Stimulated activated CD4-positive, alpha-beta T cell treated with anti-CD3 and anti-CD28 coated beads, Interleukin-12 subunit alpha, Interleukin-12 subunit beta, amount 100 ng/mL, for 4 hours (primary cell): ENCODE measurements at regions not wholly inside any gene's neighbourhood (a gene's known extent, or its start where the extent isn't known, plus 50 kb on each side); places are given as distances from the start of the nearest gene placed in this dataset.
A peak's percentile ranks its signal among the peaks of the same experiment; 100 is the strongest.

Source experiments
- DNase-seq: peaks from one replicate; pipeline ENCODE4 v3.0.0-alpha.2; 2020

- DNase-seq: no peak
These were observed 835.8 kb upstream of the ALCAM start for GRCh38 chr3:104530934-104531333.

GRCh38 chr3:104536715-104537114 lies 830.0 kb upstream of the ALCAM start:
- no peak for DNase-seq

DNA sequence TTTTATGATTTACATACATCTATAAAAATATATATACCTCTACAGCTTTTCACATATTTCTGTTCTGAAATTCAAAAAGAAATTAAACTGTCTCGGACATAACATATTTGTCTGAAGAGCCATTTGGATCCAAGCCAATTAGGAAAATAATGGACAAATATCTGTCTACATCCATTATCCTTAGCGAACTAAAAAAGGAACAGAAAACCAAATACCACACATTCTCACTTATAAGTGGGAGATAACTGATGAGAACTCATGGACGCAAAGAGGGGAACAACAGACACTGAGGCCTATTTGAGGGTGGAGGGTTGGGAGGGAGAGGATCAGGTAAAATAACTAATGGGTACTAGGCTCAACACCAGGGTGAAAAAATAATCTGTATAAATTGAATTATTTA lies 829.4 kb upstream of the ALCAM start:
- no peak for DNase-seq

GRCh38 chr3:104546301-104546700 lies 820.4 kb upstream of the ALCAM start:
- no peak for DNase-seq

GRCh38 chr3:104547031-104547430 lies 819.7 kb upstream of the ALCAM start:
- no peak for DNase-seq

- DNase-seq: no peak
These were observed 818.3 kb upstream of the ALCAM start for GRCh38 chr3:104548401-104548800.

DNA sequence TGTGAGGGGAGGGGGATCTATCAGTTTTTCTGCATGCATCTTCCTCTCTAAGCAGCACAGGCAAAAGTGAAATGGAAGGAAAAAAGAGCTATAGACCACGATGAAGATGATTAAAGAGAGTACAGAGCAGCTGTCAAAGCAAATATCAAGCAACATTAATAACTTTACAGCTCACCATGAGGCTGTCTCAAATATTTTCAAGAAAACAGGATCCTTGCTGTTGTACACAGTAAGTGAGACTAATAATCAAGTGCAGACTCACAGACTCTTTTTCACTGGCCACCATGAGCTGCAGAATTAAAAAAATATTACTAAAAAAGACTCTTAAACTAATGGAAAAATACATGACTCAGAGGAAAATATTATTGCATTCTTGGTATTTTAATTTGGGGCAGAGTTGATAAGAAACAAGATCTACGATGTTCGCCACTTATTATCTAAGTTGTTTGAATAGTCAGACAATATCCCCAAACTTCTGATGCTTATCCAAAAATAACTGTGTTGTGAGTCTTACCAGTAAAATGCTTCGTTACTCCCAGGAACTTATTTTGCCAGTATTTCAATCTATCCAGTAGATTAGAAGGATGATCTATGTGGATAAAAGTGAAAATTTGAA lies 817.5 kb upstream of the ALCAM start:
- no peak for DNase-seq

DNA sequence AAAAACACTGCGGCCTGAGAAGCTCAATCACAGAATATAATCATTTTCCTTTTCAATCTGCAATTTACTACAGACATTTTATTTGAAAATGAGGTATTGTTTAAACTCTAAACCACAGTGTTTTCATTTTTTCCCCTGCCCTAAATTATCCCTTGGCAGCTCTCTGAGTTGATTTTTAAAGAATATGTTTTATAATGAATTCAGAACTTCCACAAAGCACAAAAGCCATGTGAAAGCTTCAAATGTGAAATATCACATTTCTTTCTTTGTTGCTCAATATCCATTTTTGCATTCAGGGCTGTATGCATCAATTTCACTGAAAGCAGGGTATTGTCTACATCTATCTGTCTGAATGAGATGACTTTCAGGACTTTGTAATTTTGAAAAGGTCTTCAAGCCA lies 813.6 kb upstream of the ALCAM start:
- no peak for DNase-seq

DNA sequence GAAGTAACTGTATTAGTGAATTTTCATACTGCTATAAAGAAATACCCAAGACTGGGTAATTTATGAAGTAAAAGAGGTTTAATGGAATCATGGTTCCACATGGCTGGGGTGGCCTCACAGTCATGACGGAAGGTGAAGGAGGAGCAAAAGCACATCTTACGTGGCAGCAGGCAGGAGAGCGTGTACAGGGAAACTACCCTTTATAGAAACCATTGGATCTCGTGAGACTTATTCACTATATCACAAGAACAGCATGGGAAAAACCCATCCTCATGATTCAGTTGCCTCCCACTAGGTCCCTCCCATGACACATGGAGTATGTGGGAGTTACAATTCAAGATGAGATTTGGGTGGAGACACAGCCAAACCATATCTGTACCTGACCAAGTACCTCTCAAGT lies 812.3 kb upstream of the ALCAM start:
- no peak for DNase-seq

GRCh38 chr3:104555728-104556127 lies 811.0 kb upstream of the ALCAM start:
- DNase-seq: no peak

GRCh38 chr3:104556372-104557078 lies 810.2 kb upstream of the ALCAM start:
- no peak for DNase-seq

DNA sequence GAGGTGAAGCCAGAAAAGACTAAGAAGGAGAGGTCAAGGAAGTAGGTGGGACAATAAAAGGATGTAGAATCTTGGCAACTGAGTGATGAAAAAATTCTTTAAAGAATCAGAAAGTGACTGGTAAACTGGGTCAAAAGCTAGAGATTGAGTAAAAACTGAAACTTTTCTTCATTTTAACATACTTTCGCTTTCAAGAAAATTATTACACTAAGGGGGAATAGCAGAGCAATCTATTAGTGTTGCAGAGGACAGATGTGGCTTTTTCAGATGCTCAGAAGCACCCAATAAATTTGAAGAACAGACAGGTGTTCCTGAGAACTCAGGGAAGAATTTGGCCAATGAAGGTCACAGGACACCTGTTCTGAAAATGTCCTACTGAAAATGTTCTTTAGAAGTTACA lies 805.4 kb upstream of the ALCAM start:
- no peak for DNase-seq

- peak; percentile 51 for DNase-seq
These were observed 802.6 kb upstream of the ALCAM start for GRCh38 chr3:104564045-104564643.

DNA sequence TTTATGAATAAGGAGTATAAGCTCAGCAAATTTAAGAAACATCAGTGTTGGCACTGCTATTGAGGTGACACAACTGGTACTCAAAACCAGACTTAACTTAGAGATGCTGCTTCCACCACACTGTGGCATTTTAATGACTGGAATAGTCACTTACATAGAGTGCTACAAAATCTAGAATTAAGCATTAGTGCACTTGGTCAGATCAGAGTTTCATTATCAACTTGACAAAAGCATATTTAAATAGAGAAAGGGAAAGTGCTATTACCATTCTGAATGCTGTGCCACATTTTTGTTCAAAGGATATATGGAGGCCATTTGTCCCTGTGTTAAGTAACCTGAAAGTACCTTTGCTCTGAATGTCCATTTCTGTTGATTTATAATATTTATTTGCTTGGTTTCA lies 800.7 kb upstream of the ALCAM start:
- DNase-seq: no peak

DNA sequence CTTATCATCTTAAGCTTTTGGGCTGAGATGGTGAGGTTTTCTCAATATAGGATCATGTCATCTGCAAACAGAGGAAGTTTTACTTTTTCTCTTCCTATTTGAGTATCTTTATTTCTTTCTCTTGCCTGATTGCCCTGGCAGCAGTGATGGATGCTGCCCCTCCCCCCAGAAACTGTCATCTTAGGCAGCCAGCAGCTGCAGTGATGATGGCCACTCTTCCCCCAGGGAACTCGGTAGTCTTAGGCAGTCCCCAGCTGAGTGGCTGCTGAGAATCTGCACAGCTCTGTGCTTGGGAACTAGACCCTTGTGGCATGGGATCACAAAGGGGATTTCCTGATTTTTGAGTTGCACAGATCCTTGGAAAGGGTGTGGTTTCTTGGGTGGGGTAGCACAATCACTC lies 791.1 kb upstream of the ALCAM start:
- DNase-seq: no peak

- no peak for DNase-seq
These were observed 788.2 kb upstream of the ALCAM start for GRCh38 chr3:104578558-104578957.

DNA sequence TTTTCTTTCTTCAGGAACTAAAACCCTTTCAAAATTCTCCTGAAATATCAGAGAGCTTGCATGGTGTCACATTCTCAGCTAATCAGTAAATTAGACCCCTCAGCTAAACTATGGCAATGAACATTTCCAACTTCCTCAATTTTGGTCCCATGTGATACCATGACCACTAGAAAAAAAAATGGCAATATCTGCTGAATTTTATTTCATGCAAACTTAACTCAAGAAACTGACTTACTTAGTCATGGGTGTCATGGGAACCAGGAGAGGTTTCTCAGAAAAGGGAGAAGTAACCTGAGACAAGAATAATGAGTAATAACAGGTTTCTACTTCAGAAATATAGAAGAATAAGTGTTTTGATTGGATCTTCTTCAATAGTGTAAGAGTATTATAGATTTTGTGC lies 784.6 kb upstream of the ALCAM start:
- DNase-seq: no peak

DNA sequence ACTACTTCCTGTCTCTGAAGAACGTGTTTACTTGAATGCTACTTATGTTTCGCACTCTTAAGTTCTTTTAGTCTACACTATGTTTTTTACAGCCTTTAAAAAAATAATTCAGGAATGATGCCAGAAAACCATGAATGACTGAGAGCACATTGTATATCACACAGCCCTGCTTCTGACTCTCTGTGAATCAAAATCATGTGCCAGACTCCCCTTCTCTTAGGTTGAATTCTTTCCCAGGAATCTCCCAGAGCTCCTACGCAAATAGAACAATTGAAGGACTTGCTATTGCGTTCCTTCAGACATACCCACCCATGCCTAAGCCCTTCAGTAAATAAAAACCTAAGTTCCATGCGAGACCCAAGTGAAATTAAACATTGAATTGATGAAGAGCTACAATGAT lies 782.0 kb upstream of the ALCAM start:
- no peak for DNase-seq

GRCh38 chr3:104586344-104586743 lies 780.4 kb upstream of the ALCAM start:
- DNase-seq: no peak

DNA sequence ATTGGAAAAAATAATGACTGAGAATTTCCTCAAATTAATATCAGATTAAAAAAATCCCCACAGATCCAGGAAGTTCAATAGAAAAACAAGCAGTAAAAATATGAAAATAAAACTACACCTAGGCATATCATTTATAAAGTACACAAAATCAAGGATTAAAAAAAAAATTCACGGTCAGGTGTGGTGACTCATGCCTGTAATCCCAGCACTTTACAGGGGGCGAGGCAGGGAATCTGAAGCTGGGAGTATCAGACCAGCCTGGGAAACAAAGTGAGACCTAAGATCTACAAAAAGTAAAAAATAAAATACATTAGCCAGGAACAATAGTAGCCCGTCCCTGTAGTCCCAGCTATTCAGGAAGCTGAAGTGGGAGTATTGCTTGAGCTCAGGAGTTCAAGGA lies 778.3 kb upstream of the ALCAM start:
- no peak for DNase-seq

DNA sequence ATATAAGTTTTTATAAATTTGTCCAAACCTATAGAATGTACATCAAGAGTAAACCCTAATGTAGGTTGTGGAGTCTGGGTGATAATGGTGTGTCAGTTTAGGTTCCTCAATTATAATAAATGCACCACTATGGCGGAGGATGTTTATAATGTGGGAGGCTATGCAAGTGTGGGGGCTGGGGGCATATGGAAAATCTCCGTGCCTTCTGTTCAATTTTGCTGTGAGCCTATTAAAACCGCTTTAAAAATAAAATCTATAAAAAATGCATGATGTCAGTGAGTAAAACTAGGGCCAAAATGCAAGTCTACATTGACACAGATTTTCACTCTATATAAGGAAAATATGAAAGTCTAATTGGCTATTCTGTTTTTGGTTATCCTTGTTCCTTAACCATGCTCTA lies 774.9 kb upstream of the ALCAM start:
- DNase-seq: no peak

DNA sequence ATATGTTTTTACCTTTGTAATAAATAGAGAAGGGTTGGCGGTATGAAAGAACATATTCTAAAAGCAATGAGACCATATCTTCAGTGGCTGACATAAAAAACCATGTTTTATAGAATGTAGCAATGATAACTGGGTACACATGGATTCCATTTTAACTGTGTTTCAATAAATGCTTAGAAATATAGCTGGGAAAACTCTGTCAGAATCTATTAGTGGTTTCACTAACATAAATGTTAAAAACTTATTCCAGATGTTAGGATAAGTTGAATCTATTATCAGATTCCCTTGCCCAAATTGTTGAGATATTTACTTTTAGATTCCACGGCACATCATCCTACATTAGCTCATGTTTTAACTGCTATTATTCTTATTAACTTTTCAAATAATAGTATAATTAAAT lies 772.2 kb upstream of the ALCAM start:
- no peak for DNase-seq

DNA sequence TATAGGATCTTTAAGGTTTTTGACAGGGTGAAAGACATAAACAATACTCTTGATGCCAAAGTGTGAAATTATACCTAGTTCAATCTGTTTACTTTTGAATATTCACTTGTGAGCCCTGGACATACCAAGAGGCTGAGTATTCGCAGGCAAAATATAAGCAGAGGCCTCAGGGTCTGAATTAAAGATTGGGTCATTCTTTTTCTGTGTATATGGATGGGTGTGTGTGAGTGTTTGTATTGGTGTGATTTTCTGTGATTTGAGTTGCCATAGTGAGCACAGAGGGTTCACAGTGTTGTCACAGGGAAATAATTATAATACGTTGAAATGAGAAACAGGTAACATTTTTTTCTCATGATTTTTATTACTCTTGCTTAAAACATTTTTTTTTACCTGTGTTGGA lies 770.7 kb upstream of the ALCAM start:
- no peak for DNase-seq

- no peak for DNase-seq
These were observed 770.2 kb upstream of the ALCAM start for GRCh38 chr3:104596551-104596950.
